ENCODE measurements at regions not wholly inside any gene's neighbourhood (a gene's known extent, or its start where the extent isn't known, plus 50 kb on each side); places are given as distances from the start of the nearest gene placed in this dataset.

GRCh38 chr1:60937720-60938119 lies 144.6 kb upstream of the NFIA start:
- no peak for ATAC-seq
- TF ChIP-seq, protein P1, sequence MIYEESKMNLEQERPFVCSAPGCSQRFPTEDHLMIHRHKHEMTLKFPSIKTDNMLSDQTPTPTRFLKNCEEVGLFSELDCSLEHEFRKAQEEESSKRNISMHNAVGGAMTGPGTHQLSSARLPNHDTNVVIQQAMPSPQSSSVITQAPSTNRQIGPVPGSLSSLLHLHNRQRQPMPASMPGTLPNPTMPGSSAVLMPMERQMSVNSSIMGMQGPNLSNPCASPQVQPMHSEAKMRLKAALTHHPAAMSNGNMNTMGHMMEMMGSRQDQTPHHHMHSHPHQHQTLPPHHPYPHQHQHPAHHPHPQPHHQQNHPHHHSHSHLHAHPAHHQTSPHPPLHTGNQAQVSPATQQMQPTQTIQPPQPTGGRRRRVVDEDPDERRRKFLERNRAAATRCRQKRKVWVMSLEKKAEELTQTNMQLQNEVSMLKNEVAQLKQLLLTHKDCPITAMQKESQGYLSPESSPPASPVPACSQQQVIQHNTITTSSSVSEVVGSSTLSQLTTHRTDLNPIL (CRISPR knock-in tag; IDR thresholded peaks at IDR 0.05; ENCODE audit: low read depth), result no peak
- TF ChIP-seq, protein P2, sequence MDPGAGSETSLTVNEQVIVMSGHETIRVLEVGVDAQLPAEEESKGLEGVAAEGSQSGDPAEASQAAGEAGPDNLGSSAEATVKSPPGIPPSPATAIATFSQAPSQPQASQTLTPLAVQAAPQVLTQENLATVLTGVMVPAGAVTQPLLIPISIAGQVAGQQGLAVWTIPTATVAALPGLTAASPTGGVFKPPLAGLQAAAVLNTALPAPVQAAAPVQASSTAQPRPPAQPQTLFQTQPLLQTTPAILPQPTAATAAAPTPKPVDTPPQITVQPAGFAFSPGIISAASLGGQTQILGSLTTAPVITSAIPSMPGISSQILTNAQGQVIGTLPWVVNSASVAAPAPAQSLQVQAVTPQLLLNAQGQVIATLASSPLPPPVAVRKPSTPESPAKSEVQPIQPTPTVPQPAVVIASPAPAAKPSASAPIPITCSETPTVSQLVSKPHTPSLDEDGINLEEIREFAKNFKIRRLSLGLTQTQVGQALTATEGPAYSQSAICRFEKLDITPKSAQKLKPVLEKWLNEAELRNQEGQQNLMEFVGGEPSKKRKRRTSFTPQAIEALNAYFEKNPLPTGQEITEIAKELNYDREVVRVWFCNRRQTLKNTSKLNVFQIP (CRISPR knock-in tag; IDR thresholded peaks at IDR 0.05; ENCODE audit: borderline replicate concordance, low read depth), result no peak
- TF ChIP-seq ZC3H10 (CRISPR knock-in tag; IDR thresholded peaks at IDR 0.05) (no peak), ARNTL (CRISPR knock-in tag; IDR thresholded peaks at IDR 0.05; ENCODE audit: borderline replicate concordance, low read depth) (no peak), TCF4 (CRISPR knock-in tag; IDR thresholded peaks at IDR 0.05; ENCODE audit: borderline replicate concordance) (no peak), CSRNP3 (CRISPR knock-in tag; IDR thresholded peaks at IDR 0.05) (no peak), OSR1 (CRISPR knock-in tag; IDR thresholded peaks at IDR 0.05) (no peak), ESRRG (CRISPR knock-in tag; IDR thresholded peaks at IDR 0.05) (no peak), ZNF565 (CRISPR knock-in tag; conservative IDR thresholded peaks at IDR 0.05; ENCODE audit: low read depth) (no peak), ZFP30 (CRISPR knock-in tag; IDR thresholded peaks at IDR 0.05) (no peak), SNAI2 (CRISPR knock-in tag; IDR thresholded peaks at IDR 0.05) (no peak), BACH2 (CRISPR knock-in tag; IDR thresholded peaks at IDR 0.05; ENCODE audit: borderline replicate concordance) (no peak), ISL1 (CRISPR knock-in tag; IDR thresholded peaks at IDR 0.05) (no peak), PPARA (CRISPR knock-in tag; IDR thresholded peaks at IDR 0.05; ENCODE audit: borderline replicate concordance) (no peak), RARB (CRISPR knock-in tag; IDR thresholded peaks at IDR 0.05) (no peak), ZNF70 (CRISPR knock-in tag; IDR thresholded peaks at IDR 0.05) (no peak)
- TF ChIP-seq, protein P3, sequence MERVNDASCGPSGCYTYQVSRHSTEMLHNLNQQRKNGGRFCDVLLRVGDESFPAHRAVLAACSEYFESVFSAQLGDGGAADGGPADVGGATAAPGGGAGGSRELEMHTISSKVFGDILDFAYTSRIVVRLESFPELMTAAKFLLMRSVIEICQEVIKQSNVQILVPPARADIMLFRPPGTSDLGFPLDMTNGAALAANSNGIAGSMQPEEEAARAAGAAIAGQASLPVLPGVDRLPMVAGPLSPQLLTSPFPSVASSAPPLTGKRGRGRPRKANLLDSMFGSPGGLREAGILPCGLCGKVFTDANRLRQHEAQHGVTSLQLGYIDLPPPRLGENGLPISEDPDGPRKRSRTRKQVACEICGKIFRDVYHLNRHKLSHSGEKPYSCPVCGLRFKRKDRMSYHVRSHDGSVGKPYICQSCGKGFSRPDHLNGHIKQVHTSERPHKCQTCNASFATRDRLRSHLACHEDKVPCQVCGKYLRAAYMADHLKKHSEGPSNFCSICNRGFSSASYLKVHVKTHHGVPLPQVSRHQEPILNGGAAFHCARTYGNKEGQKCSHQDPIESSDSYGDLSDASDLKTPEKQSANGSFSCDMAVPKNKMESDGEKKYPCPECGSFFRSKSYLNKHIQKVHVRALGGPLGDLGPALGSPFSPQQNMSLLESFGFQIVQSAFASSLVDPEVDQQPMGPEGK (CRISPR knock-in tag; IDR thresholded peaks at IDR 0.05; ENCODE audit: borderline replicate concordance), result no peak

DNA sequence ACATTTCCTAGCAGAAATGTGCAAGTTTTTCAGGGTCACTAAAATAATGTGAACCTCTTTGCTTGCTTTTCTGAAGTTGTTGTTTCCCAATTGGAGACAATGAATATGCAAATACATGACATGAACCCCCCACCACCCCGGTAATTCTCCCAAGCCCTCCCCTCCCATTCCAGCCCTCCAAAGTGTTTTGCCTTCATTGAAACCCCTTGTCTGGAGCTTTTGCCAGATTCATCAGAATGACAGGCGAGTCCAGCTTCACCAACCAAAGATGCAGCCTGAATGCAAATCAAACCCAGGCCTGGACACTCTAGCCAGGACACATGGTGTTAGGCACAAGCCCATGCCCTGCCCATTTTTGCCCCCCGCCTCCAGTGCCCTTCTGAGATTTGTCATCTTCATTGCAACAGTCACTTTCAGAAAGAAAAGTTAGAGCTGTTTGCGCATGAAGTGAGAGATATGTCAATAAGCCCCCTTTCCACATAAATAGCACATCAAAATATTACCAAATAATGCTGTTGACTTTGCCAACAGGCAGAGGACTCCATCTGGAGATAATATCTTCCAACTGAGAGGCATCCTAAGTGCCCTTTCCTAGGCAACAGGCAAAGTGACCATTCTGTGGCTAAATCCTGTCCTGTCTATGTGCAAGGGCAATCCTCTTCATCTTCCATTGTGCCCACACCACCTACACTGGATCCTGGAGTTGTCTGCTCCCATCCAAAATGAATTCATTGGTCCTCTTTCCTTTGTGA lies 145.6 kb upstream of the NFIA start:
- no peak; the same call in 2 of the 3 replicates for ATAC-seq
- TF ChIP-seq ARNTL (CRISPR knock-in tag; IDR thresholded peaks at IDR 0.05; ENCODE audit: borderline replicate concordance, low read depth), result no peak
- TF ChIP-seq TOX (CRISPR knock-in tag; IDR thresholded peaks at IDR 0.05; ENCODE audit: borderline replicate concordance), result no peak
- TF ChIP-seq ZNF565 (CRISPR knock-in tag; conservative IDR thresholded peaks at IDR 0.05; ENCODE audit: low read depth), result no peak
- TF ChIP-seq ISL1 (CRISPR knock-in tag; IDR thresholded peaks at IDR 0.05), result no peak
- no peak for TF ChIP-seq TSHZ2 (CRISPR knock-in tag; IDR thresholded peaks at IDR 0.05)
- no peak for TF ChIP-seq ZFP30 (CRISPR knock-in tag; IDR thresholded peaks at IDR 0.05)
- TF ChIP-seq, protein P3 (CRISPR knock-in tag; IDR thresholded peaks at IDR 0.05; ENCODE audit: borderline replicate concordance), result no peak
- no peak for TF ChIP-seq PPARA (CRISPR knock-in tag; IDR thresholded peaks at IDR 0.05; ENCODE audit: borderline replicate concordance)
